ENCODE measurements at regions not wholly inside any gene's neighbourhood (a gene's known extent, or its start where the extent isn't known, plus 50 kb on each side); places are given as distances from the start of the nearest gene placed in this dataset.

DNA sequence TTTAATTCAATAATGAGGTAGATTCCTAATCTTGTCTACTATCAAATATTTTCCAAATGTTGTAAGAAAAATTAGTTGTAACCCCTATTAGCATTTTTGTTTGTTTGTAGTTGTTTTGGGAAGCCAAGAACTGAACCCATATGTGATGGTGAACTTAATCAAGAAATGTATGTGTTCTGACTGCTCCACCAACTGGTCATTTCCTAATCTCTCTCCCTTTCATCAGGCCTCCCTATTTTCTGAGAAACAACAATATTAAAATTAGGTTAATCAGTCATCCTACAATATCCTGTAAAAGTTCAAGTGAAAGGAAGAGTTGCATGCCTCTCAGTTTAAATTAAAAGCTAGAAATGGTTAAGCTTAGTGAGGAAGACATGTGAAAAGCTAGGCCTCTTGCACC, 504.0 kb downstream of the EPHA4 start:
- Mint-ChIP-seq H3K9me3 (ENCODE audit: unreplicated experiment) (peaks cover 2% of the 10 kb centered on the region), H3K4me3 (ENCODE audit: unreplicated experiment) (no peak overlapping the region), H3K27me3 (ENCODE audit: unreplicated experiment) (no peaks in the 10 kb centered on the region), H3K36me3 (ENCODE audit: unreplicated experiment) (peaks cover 5% of the 10 kb centered on the region), H3K27ac (ENCODE audit: unreplicated experiment) (no peak overlapping the region), H3K4me1 (ENCODE audit: low read depth, unreplicated experiment) (no peaks in the 10 kb centered on the region)
- DNase-seq: no peak
- TF ChIP-seq, protein P1, sequence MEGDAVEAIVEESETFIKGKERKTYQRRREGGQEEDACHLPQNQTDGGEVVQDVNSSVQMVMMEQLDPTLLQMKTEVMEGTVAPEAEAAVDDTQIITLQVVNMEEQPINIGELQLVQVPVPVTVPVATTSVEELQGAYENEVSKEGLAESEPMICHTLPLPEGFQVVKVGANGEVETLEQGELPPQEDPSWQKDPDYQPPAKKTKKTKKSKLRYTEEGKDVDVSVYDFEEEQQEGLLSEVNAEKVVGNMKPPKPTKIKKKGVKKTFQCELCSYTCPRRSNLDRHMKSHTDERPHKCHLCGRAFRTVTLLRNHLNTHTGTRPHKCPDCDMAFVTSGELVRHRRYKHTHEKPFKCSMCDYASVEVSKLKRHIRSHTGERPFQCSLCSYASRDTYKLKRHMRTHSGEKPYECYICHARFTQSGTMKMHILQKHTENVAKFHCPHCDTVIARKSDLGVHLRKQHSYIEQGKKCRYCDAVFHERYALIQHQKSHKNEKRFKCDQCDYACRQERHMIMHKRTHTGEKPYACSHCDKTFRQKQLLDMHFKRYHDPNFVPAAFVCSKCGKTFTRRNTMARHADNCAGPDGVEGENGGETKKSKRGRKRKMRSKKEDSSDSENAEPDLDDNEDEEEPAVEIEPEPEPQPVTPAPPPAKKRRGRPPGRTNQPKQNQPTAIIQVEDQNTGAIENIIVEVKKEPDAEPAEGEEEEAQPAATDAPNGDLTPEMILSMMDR (IDR thresholded peaks at IDR 0.05; ENCODE audit: partially characterized antibody, unreplicated experiment): no peak

GRCh38 chr2:221070106-221070505, 502.0 kb downstream of the EPHA4 start:
- H3K4me3 Mint-ChIP-seq (ENCODE audit: unreplicated experiment): no peak overlapping the region
- peaks cover 2% of the 10 kb centered on the region for H3K9me3 Mint-ChIP-seq (ENCODE audit: unreplicated experiment)
- no peak for DNase-seq
- H3K27me3 Mint-ChIP-seq (ENCODE audit: unreplicated experiment): no peaks in the 10 kb centered on the region
- H3K36me3 Mint-ChIP-seq (ENCODE audit: unreplicated experiment): peaks cover 5% of the 10 kb centered on the region
- no peaks in the 10 kb centered on the region for H3K4me1 Mint-ChIP-seq (ENCODE audit: low read depth, unreplicated experiment)
- TF ChIP-seq, protein P1 (IDR thresholded peaks at IDR 0.05; ENCODE audit: partially characterized antibody, unreplicated experiment): no peak
- H3K27ac Mint-ChIP-seq (ENCODE audit: unreplicated experiment): no peak overlapping the region

GRCh38 chr2:221073326-221074049, 498.6 kb downstream of the EPHA4 start:
- Mint-ChIP-seq H3K4me1 (ENCODE audit: low read depth, unreplicated experiment) (no peaks in the 10 kb centered on the region), H3K36me3 (ENCODE audit: unreplicated experiment) (peaks cover 5% of the 10 kb centered on the region), H3K4me3 (ENCODE audit: unreplicated experiment) (no peak overlapping the region), H3K27me3 (ENCODE audit: unreplicated experiment) (peaks cover 3% of the 10 kb centered on the region), H3K27ac (ENCODE audit: unreplicated experiment) (peak overlapping the region; percentile 20), H3K9me3 (ENCODE audit: unreplicated experiment) (peaks cover 2% of the 10 kb centered on the region)
- no peak for DNase-seq
- TF ChIP-seq, protein P1 (IDR thresholded peaks at IDR 0.05; ENCODE audit: partially characterized antibody, unreplicated experiment): no peak

DNA sequence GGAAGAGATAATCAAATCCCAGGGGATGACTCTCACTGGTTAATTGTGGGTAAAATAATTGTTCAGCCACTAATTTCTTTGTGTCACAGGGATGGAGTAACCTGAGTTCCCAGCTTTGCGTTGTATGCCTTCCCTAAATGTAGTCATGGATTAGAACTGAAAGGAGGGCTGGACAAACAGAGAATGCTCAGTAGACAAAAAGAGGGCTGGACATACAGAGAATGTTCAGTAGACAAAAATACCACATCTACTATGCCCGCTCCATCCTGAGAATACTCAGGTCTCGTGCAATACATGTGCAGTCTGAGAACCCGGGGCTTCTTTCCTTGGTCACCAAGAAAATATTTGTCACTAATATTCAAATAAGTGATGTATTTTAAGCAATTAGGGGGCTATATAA, 497.9 kb downstream of the EPHA4 start:
- Mint-ChIP-seq H3K4me3 (ENCODE audit: unreplicated experiment) (no peak overlapping the region), H3K36me3 (ENCODE audit: unreplicated experiment) (peaks cover 5% of the 10 kb centered on the region), H3K9me3 (ENCODE audit: unreplicated experiment) (peaks cover 2% of the 10 kb centered on the region), H3K27ac (ENCODE audit: unreplicated experiment) (no peak overlapping the region), H3K4me1 (ENCODE audit: low read depth, unreplicated experiment) (no peaks in the 10 kb centered on the region), H3K27me3 (ENCODE audit: unreplicated experiment) (peaks cover 4% of the 10 kb centered on the region)
- no peak for DNase-seq
- TF ChIP-seq, protein P1 (IDR thresholded peaks at IDR 0.05; ENCODE audit: partially characterized antibody, unreplicated experiment): no peak

- DNase-seq: no peak
- Mint-ChIP-seq H3K4me3 (ENCODE audit: unreplicated experiment) (no peak overlapping the region), H3K9me3 (ENCODE audit: unreplicated experiment) (peaks cover 2% of the 10 kb centered on the region), H3K36me3 (ENCODE audit: unreplicated experiment) (peaks cover 5% of the 10 kb centered on the region), H3K27ac (ENCODE audit: unreplicated experiment) (no peak overlapping the region), H3K4me1 (ENCODE audit: low read depth, unreplicated experiment) (no peaks in the 10 kb centered on the region), H3K27me3 (ENCODE audit: unreplicated experiment) (peaks cover 4% of the 10 kb centered on the region)
- TF ChIP-seq, protein P1 (IDR thresholded peaks at IDR 0.05; ENCODE audit: partially characterized antibody, unreplicated experiment): no peak
Observed at GRCh38 chr2:221075203-221075602, 496.9 kb downstream of the EPHA4 start.
